ENCODE measurements at regions not wholly inside any gene's neighbourhood (a gene's known extent, or its start where the extent isn't known, plus 50 kb on each side); places are given as distances from the start of the nearest gene placed in this dataset.

DNA sequence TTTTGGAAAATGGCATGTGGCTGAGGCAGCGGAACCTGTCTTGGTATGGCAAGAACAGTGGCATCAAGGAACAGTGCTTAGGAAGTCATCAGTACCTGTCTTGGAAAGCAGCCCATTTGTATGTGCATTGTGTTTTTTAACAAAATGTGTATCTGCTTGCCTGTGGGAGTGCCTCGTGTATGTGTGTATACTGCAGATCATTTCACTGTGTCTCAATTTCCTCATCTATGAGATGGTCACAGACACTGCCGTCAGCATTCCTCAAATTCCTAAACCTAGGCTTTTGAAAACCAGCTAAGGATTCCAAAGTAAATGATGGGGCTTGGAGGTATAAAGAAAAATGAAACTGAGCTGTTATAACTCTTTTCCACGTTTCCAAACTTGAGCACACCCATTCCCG is 441.3 kb downstream of the RND3 start:
- TF ChIP-seq, protein P1, sequence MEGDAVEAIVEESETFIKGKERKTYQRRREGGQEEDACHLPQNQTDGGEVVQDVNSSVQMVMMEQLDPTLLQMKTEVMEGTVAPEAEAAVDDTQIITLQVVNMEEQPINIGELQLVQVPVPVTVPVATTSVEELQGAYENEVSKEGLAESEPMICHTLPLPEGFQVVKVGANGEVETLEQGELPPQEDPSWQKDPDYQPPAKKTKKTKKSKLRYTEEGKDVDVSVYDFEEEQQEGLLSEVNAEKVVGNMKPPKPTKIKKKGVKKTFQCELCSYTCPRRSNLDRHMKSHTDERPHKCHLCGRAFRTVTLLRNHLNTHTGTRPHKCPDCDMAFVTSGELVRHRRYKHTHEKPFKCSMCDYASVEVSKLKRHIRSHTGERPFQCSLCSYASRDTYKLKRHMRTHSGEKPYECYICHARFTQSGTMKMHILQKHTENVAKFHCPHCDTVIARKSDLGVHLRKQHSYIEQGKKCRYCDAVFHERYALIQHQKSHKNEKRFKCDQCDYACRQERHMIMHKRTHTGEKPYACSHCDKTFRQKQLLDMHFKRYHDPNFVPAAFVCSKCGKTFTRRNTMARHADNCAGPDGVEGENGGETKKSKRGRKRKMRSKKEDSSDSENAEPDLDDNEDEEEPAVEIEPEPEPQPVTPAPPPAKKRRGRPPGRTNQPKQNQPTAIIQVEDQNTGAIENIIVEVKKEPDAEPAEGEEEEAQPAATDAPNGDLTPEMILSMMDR (optimal IDR thresholded peaks at IDR 0.05 in 1 of 3, IDR thresholded peaks at IDR 0.05 in 1 of 3, conservative IDR thresholded peaks at IDR 0.05 in 1 of 3; ENCODE audit: extremely low read depth in 1 of 3, insufficient read depth in 2 of 3, low read length in 3 of 3) = no peak
- no peak for TF ChIP-seq EZH2 (IDR thresholded peaks at IDR 0.05; ENCODE audit: low read length)

All from keratinocyte (primary cell).